ENCODE measurements at regions not wholly inside any gene's neighbourhood (a gene's known extent, or its start where the extent isn't known, plus 50 kb on each side); places are given as distances from the start of the nearest gene placed in this dataset.
A peak's percentile ranks its signal among the peaks of the same experiment; 100 is the strongest.

GRCh38 chr15:96412906-96413231 lies 82.4 kb downstream of the NR2F2 start:
- intact Hi-C loops (cut with DNase I) = no loop called here
- no peak for ATAC-seq
- DNase-seq (ENCODE audit: missing footprints) = no peak

GRCh38 chr15:96413657-96414056 lies 83.2 kb downstream of the NR2F2 start:
- ATAC-seq = no peak
- no peak for DNase-seq (ENCODE audit: missing footprints)
- intact Hi-C loops (cut with DNase I) = no loop called here

- intact Hi-C loops (cut with DNase I) = no loop called here
- DNase-seq (ENCODE audit: missing footprints) (no peak), ATAC-seq (no peak)
Observed at GRCh38 chr15:96414875-96415274, 84.4 kb downstream of the NR2F2 start.

GRCh38 chr15:96415513-96416217 lies 85.2 kb downstream of the NR2F2 start:
- ATAC-seq (no peak), DNase-seq (ENCODE audit: missing footprints) (no peak)
- intact Hi-C loops (cut with DNase I) = no loop called here

GRCh38 chr15:96416218-96416933 lies 85.9 kb downstream of the NR2F2 start:
- intact Hi-C loops (cut with DNase I) = no loop called here

GRCh38 chr15:96416934-96417759 lies 86.6 kb downstream of the NR2F2 start:
- DNase-seq (ENCODE audit: missing footprints) (no peak), ATAC-seq (no peak)
- intact Hi-C loops (cut with DNase I) = no loop called here

More at GRCh38 chr15:96416218-96416933, 85.9 kb downstream of the NR2F2 start:
- ATAC-seq (no peak), DNase-seq (ENCODE audit: missing footprints) (no peak)

- intact Hi-C loops (cut with DNase I) = no loop called here
- DNase-seq (ENCODE audit: missing footprints) (no peak), ATAC-seq (no peak)
Observed at GRCh38 chr15:96417760-96418130, 87.2 kb downstream of the NR2F2 start.

- ATAC-seq = no peak
- DNase-seq (ENCODE audit: missing footprints) = no peak
- intact Hi-C loops (cut with DNase I) = no loop called here
Observed at GRCh38 chr15:96418146-96418545, 87.6 kb downstream of the NR2F2 start.

GRCh38 chr15:96421178-96421601 lies 90.7 kb downstream of the NR2F2 start:
- DNase-seq (ENCODE audit: missing footprints) (no peak), ATAC-seq (no peak)
- intact Hi-C loops (cut with DNase I) = no loop called here

GRCh38 chr15:96422125-96422524 lies 91.6 kb downstream of the NR2F2 start:
- intact Hi-C loops (cut with DNase I) = no loop called here
- ATAC-seq (no peak), DNase-seq (ENCODE audit: missing footprints) (no peak)

- intact Hi-C loops (cut with DNase I) = no loop called here
- ATAC-seq = no peak
Observed at GRCh38 chr15:96424674-96425073, 94.2 kb downstream of the NR2F2 start.

GRCh38 chr15:96428742-96429141 lies 98.2 kb downstream of the NR2F2 start:
- ATAC-seq = peak; percentile 93
- no peak for DNase-seq (ENCODE audit: missing footprints)
- intact Hi-C loops (cut with DNase I) = no loop called here

More at GRCh38 chr15:96424674-96425073, 94.2 kb downstream of the NR2F2 start:
- DNase-seq (ENCODE audit: missing footprints) = no peak

GRCh38 chr15:96431786-96432185 lies 101.3 kb downstream of the NR2F2 start:
- intact Hi-C loops (cut with DNase I) = no loop called here
- DNase-seq (ENCODE audit: missing footprints) = no peak
- ATAC-seq = no peak

GRCh38 chr15:96435022-96435421 lies 104.5 kb downstream of the NR2F2 start:
- no peak for DNase-seq (ENCODE audit: missing footprints)
- no peak for ATAC-seq
- intact Hi-C loops (cut with DNase I) = no loop called here

GRCh38 chr15:96435841-96436240 lies 105.3 kb downstream of the NR2F2 start:
- intact Hi-C loops (cut with DNase I) = no loop called here
- DNase-seq (ENCODE audit: missing footprints) (no peak), ATAC-seq (no peak)

- intact Hi-C loops (cut with DNase I) = no loop called here
- ATAC-seq (no peak), DNase-seq (ENCODE audit: missing footprints) (no peak)
Observed at GRCh38 chr15:96440978-96441377, 110.5 kb downstream of the NR2F2 start.

GRCh38 chr15:96442076-96442475 lies 111.6 kb downstream of the NR2F2 start:
- no peak for ATAC-seq
- DNase-seq (ENCODE audit: missing footprints) = no peak
- intact Hi-C loops (cut with DNase I) = no loop called here

- intact Hi-C loops (cut with DNase I) = no loop called here
- ATAC-seq (no peak), DNase-seq (ENCODE audit: missing footprints) (no peak)
Observed at GRCh38 chr15:96444865-96445264, 114.4 kb downstream of the NR2F2 start.

- ATAC-seq (no peak), DNase-seq (ENCODE audit: missing footprints) (no peak)
- intact Hi-C loops (cut with DNase I) = no loop called here
Observed at GRCh38 chr15:96448923-96449322, 118.4 kb downstream of the NR2F2 start.

GRCh38 chr15:96457841-96458240 lies 127.3 kb downstream of the NR2F2 start:
- DNase-seq (ENCODE audit: missing footprints) (no peak), ATAC-seq (no peak)
- intact Hi-C loops (cut with DNase I) = no loop called here
